HG03354 (cell line): ENCODE measurements at regions not wholly inside any gene's neighbourhood (a gene's known extent, or its start where the extent isn't known, plus 50 kb on each side); places are given as distances from the start of the nearest gene placed in this dataset.

ENCODE experiments used
- ATAC-seq: cut with Tn5 transposase; IDR thresholded peaks from one replicate; pipeline ENCODE4 v1.9.1; 2021; ENCODE audit warnings: mild to moderate bottlenecking; ENCODE audit not compliant: unreplicated experiment, poor library complexity, severe bottlenecking

DNA sequence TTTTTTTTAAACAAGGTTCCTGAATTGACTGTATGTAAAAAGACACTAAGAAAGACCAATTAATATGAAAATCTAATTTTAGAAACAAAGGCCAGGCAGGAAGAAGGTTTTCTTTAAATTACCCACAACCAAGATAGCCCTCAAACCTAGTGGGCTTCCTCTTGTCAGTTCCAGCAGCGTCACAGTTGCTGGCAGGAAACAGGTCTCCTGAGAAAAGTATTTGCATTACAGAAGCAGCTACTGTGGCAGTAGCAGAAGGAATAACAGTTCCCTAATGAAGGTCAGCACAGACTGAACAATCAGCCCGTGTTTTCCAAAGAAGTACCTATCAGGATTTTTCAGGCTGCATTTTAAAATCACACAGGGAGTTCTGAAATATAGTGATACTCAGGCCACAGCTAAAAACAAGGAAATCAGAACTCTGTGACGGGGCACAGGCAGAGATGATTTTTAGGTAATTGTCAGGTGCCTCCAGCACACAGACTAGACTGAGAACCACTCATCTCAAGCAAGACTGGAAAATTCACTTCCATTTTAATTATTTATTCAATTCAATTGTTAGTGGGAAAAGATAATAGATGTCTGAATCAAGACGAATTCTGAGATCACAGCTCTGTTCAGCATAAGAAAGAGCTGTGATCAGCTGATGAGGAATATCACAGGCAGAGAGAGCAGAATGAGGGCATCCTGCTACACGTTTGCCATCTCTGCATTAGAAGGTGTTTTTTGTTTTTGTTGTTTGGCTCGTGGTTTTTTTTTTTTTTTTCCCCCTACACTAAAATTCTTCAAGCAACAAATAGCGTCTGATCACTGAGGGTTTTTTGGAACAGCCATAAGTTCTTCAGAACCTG, 230.5 kb upstream of the KHDRBS2 start:
- ATAC-seq: no peak

- no peak for ATAC-seq
Measured at GRCh38 chr6:62492192-62492822, 206.3 kb upstream of the KHDRBS2 start.

- ATAC-seq: no peak
Measured at GRCh38 chr6:62480544-62480943, 194.5 kb upstream of the KHDRBS2 start.

- no peak for ATAC-seq
Measured at GRCh38 chr6:62479697-62480220, 193.7 kb upstream of the KHDRBS2 start.

GRCh38 chr6:62474793-62475192, 188.8 kb upstream of the KHDRBS2 start:
- ATAC-seq: no peak

DNA sequence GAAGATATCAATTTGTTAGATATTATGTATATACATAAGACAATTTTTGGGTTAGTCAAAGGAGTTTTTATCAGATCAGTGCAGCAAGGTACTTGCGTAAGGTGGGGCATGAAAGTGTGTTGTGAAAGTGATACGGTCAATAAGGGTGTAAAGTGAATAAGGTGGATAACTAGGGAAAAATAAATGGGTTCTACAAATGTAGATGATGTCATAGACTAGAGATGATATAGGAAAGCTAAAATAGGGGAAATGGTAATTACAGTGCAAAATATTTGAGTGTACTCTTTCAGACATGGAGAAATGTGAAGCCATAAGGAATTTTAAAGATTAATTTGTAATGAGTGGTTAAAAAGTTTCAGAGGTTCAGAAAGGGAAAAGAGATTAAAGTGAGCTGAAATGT, 180.6 kb upstream of the KHDRBS2 start:
- ATAC-seq: no peak

GRCh38 chr6:62465206-62465605, 179.2 kb upstream of the KHDRBS2 start:
- ATAC-seq: no peak

GRCh38 chr6:62452586-62452985, 166.6 kb upstream of the KHDRBS2 start:
- ATAC-seq: no peak

DNA sequence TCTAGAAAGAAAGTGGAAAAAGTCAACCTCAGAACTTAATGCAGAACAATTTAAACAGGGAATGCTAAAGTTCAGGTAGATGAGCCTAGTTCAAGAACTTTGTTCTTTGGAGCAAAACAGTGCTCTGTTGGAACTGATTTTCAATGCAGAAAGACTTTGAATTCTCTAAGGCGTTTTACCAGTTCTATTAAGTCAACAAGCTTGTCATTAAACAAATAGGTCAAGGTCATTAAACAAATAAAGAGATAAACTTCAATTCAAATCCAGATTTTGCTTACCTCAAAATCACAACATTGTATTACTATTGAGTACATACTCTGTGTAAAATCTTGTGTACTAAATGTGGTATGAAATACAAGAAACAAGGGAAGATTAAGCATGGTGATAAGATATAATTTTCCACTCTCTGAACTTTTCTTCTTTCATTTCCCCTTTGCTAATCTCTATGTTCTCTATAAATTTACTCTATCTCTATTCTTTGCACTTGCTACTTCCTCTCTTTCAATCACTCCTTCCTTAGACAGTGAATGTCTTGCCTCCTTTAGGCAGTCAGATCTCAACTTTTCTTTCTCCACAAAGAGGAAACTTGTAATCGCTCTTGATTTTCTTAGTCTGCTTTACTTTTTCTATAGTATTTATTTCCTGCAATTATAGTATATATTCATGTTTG, 160.8 kb upstream of the KHDRBS2 start:
- ATAC-seq: no peak

DNA sequence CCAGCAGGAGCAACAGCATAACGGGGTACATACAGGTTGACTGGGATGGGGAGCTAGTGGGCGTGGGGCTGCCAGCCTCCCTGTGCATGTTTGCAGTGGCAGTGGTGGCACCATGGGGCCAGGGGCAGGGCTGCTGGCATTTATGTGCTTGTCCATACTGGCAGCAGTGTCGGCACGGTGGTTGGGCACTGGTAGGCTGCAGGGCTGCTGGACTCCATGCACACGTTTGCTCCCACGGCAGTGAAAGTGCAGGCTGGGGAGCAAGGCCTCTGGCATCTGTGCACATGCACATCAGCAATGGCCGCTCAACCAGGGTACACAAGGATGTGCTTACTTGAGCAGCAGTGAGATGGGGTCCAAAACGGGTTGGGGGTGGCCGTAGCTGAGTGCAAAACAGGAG, 159.5 kb upstream of the KHDRBS2 start:
- ATAC-seq: no peak

DNA sequence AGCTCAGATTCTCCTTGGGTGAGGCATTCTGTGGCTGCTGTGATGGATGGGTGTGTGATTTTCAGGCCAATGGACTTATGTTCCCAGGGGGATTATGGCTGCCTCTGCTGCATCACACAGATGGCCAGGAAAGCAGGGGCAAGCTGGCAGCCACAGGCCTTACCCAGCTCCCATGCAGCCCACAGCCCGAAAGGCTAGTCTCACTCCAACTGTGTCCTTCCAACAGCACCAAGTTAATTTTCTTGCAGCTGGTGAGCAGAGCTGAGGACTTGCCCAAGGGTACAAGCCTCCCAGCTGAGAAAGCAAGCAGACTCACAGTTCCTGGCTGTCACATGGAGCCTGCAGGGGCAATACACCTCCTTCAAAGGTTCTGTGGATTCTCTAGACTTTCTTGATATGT, 155.2 kb upstream of the KHDRBS2 start:
- no peak for ATAC-seq

DNA sequence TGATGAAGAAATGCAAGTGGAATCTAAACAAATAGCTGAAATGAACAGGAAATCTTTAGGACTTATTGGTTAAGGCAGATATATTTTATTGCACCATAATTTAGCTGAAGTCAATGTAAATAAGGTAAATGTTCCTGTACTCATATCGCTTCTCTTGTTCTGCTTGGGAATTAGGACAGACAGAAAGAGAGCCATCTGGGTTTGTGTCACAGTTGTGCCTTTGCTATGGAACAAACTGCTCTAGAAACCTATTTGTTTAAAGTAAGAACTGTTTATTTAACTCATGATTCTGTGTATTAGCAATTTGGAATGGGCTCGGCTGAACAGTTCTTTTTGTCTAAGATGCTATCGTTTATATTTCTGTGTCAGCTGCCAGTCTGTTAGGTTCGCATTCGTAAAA, 143.8 kb upstream of the KHDRBS2 start:
- no peak for ATAC-seq

DNA sequence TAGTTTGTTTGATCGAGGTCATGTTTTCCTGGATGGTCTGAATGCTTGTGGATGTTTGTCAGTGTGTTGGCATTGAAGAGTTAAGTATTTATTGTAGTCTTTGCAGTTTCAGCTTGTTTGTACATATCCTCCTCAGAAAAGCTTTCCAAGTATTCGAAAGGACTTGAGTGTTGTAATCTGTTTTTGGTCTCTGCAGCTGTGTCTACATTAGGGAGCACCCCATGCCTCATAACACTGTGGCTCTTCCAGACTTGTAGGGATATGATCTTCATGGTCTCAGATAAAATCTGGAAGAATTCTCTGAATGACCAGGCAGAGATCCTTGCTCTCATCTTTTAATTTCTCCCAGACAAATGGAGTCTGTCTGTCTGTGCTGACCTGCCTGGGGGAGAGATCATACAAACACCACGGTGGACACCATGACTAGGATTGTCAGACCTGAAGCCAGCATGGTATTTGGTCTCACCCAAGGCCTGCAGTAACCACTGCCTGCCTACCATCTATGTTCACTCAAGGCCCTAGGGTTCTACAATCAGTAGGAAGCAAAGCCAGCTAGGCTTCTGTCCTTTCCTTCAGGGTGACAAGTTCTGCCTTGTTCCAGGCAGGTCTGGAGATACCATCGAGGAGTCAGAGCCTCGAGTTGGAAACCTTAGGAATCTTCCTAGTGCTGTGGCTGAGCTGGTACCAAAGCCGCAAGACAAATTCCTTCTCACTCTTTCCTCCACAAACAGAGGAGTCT, 114.7 kb upstream of the KHDRBS2 start:
- no peak for ATAC-seq

DNA sequence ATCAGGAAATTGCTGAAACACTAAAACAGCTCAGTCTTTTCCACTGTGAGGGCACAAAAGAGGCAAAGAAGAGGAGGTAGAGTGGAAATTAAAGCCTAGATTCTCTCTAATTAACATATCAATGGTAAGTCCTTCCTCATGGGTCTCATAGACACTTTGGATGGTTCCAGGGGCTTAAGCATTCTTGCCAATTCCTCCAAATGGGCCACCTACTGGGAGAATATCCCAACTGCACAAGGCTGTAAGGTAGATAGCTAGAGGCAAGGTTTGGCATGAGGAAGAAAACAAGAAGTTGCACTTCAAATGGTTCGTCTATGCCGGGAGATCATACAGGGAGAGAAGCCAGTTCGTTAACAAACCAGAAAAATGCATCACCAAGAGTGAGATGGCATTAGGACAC, 107.6 kb upstream of the KHDRBS2 start:
- ATAC-seq: no peak

GRCh38 chr6:62392291-62392690, 106.3 kb upstream of the KHDRBS2 start:
- ATAC-seq: no peak

GRCh38 chr6:62391358-62391757, 105.3 kb upstream of the KHDRBS2 start:
- ATAC-seq: peak; percentile 44

GRCh38 chr6:62390401-62390800, 104.4 kb upstream of the KHDRBS2 start:
- ATAC-seq: no peak

- no peak for ATAC-seq
Measured at GRCh38 chr6:62371453-62372210, 85.6 kb upstream of the KHDRBS2 start.

DNA sequence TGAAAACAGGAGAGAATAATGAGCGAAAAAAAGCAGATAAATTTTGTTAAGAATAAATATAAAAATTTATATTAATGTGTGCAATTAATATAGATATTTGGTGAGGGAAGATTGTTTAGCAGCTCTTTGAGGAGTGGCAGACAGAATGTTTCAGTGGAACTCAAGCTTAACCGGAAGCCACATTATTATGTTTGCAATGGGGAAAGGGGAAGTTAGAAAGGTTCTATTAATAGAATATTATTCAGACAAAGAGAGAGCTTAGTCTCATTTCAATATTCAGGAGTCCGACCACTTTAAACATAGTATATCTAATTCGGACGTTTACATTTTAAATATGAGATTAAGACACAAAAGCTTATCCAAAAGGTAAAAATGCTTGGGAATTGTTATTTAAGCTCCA, 81.6 kb upstream of the KHDRBS2 start:
- ATAC-seq: peak; percentile 99
